Iris pigment epithelial cell (primary cell): ENCODE measurements at regions not wholly inside any gene's neighbourhood (a gene's known extent, or its start where the extent isn't known, plus 50 kb on each side); places are given as distances from the start of the nearest gene placed in this dataset.

Experiments
- DNase-seq: peaks from one replicate; pipeline ENCODE4 v3.0.0-alpha.2; 2011; ENCODE audit warnings: low read depth

DNA sequence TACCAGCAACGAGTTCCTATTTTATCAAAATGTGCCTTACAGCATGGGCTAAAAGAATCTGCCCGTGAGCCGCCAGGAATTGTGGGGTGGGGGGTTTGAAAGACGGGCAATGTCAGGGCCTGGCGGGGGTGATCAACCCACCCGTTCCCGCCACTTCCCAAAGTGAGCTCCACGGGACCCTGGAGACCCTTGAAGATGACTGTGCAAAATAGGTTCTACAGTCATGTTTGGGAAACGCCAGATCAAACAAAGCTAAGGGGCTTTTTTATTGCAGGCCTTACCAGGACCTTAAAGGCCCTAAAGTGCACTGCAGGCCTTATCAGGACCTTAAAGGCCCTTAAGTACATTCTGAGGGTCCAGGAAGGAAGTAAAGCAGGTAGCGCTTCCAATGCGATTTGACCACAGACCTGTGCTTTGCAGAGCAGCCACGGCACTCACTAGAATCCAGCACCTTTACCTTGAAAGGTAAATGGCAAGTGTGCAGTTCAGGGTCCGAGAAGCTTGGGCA lies 404.1 kb downstream of the SHANK2 start:
- no peak for DNase-seq

DNA sequence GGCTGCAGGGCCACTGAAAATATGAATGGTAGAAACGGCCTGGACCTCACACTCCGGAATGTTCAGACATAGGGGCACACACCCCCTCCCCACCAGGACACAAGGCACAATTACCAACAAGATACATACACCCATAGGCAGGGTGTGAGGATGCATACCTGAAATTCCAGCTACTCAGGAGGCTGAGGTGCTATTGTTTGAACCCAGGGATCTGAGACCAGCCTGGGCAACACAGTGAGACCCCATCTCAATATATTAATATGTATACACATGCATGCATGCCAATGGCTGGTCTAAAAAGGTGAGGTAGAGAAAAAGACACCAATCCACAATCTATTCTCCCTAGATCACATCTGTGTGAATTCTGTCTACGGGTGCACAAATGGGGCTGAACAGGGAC lies 403.3 kb downstream of the SHANK2 start:
- DNase-seq = no peak

DNA sequence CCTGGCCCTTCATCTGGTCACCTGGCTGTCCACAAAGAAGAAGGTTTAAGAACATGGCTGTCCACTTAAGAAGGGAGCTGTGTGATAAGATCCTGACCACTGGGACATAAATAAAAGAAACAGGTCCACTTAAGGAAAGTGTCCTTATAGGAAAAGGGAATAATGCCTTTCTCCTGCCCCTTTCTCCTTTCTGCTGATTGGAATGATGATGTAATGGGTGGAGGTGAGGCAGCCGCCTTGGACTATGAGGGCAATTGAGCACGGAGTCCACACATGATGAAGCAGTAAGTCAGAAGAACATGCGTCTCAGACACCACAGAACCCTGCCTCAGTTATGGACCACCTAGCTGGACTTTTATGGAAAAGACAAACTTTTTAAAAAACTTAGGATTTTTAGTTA lies 401.1 kb downstream of the SHANK2 start:
- no peak for DNase-seq

DNA sequence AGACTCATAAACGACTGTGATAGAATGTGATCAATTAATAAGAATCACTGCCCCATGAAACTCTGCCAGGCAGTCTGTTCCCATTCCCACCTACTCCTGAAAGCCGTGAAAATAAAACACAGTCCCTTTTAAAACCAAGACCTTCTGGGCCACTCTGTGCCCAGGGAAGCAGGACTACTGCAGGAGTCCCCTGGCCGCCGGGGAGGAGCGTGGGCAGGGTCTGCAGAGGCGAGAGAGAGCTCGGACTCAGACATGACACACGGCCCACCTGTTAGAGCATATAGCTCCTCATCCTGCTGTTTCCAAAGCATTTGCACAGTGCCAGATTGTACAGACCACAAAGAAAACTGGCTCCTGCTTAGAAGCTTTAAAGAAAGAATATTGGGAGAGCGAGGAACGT lies 400.5 kb downstream of the SHANK2 start:
- no peak for DNase-seq

GRCh38 chr11:70853068-70853769 lies 399.2 kb downstream of the SHANK2 start:
- no peak for DNase-seq

GRCh38 chr11:70853770-70854108 lies 398.6 kb downstream of the SHANK2 start:
- no peak for DNase-seq

GRCh38 chr11:70854201-70854600 lies 398.2 kb downstream of the SHANK2 start:
- DNase-seq = no peak

DNA sequence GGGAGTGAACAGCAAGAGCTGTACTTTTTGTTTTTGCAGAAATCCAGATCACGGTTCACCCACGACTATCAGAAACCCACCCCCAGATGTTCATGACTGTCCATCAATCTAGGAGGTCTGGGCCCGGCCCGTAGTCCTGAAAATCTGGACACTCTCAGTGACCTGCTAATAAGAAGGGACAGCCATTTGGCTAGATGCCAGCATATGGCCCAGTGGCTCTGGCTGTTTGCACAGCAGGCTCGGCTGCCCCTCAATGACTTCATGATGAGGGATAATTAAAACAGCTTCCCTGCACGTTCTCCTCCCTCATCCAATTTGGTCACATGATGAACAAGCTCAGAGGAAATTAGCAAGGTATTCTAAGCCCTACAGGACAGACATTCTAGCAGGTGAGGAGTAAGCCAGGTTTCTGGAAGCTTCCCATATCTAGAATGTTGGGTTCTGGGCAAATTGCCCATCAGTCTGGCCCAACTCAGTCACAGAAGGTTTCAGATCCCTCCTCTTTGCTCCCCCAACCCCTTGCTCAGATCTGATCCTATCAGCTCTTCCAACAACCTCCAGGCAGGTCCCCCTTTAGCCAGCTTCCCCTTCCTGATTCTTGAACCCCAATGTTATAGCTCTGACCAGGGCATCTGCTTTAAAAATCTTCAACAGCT lies 397.3 kb downstream of the SHANK2 start:
- DNase-seq = no peak

DNA sequence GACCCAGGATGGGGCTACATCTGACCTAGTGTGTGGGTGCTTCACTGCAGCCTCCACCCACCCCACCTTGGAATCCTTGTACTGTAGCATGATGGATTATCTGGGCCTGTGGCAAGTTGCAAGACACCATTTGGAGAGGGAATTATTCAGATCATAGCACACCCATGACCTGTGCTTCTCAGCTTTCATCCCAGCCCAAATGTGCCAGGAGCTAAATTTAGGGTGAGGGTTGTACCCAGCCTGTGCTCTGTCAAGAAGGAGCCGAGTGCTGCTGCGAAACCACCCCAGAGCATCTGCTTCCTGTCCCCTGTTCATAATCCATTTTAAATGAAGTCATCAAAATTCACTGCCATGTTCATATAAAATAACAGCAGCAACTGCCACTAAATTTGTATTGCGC lies 394.5 kb downstream of the SHANK2 start:
- DNase-seq = no peak

GRCh38 chr11:70859180-70859579 lies 393.2 kb downstream of the SHANK2 start:
- no peak for DNase-seq

- DNase-seq = no peak
Measured at GRCh38 chr11:70860888-70861287, 391.5 kb downstream of the SHANK2 start.

- DNase-seq = no peak
Measured at GRCh38 chr11:70861559-70861958, 390.8 kb downstream of the SHANK2 start.

GRCh38 chr11:70862093-70862492 lies 390.3 kb downstream of the SHANK2 start:
- DNase-seq = no peak

DNA sequence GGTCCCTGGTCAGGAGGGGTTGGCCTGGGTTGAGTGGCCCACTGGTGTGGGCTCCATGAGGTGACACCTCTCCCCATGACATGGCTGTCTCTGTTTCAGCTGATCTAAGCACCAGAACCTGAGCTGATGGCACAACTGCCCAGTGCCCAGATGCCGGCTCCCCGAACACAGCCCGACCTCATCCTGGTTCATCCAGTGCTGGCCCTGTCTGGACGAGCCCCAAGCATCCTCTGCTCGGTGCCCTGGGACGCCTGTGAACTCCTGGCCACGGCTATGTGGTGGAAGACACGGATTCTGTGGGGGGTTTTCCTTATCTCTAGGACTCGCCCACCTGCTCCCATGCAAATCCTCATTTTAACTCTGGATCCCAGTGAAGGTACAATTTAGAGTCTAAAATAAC lies 389.2 kb downstream of the SHANK2 start:
- no peak for DNase-seq

- no peak for DNase-seq
Measured at GRCh38 chr11:70863993-70864392, 388.4 kb downstream of the SHANK2 start.

- no peak for DNase-seq
Measured at GRCh38 chr11:70865356-70865755, 387.0 kb downstream of the SHANK2 start.

- DNase-seq = no peak
Measured at GRCh38 chr11:70866834-70867233, 385.5 kb downstream of the SHANK2 start.

DNA sequence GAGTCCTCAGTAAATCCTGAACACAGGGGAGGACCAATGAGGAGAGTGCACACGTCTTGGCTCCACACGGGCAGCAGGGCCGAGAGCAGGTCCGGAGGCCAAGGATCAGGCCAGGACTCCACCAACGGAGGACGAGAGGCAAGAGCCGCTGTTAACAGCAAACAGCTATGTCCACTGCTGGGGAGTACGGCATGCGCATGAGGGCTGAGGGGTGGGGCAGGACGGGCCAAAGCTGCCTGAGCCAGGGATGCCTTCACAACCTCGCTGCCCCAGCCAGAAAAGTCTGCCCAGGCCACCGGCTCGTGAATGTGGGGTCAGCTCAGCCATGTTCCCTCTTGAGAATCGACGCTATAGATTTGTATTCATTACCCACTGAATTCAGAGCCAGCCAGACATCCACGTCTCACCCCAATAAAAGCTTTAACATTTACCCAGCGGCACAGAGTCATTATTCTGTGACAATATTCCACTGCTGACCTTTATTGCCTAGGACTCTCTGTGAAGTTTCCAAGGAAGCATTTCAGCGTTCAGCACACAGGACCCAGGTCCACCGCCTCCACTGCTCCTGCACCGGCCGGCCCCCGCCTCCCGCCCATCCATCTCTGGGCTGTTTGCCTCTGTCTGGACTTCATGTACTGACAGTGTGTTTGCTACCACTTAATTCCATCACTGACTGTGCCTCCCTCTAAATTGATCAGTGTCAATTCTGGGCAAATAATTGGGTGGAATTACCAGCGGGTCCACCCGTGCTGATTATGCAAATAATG lies 384.9 kb downstream of the SHANK2 start:
- DNase-seq = no peak

DNA sequence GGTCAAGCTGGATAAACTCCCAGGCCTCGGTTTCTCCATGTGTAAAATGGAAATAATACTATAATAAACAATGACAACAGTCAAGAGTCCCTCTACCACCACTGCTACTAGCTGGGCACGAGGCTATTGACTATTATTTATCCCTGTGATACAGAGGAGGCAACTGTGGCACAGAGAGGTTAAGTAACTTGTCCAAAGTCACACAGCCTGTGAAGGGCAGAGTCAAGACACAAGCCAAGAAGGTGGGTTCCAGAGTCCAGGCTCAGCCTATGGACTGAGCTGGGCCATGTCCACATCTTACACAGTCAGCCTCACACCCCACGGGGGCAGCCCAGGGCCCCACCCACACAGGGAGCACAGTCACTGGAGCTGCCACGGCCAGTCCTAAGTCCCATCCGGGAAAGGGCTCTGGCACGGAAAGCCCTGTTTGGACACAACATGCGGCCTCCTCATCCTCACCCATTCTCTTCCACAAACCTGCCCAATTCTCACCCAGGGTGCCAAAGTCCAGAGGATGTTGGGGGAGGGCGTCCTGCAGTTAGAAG lies 384.0 kb downstream of the SHANK2 start:
- DNase-seq = no peak

- no peak for DNase-seq
Measured at GRCh38 chr11:70869054-70869453, 383.3 kb downstream of the SHANK2 start.

DNA sequence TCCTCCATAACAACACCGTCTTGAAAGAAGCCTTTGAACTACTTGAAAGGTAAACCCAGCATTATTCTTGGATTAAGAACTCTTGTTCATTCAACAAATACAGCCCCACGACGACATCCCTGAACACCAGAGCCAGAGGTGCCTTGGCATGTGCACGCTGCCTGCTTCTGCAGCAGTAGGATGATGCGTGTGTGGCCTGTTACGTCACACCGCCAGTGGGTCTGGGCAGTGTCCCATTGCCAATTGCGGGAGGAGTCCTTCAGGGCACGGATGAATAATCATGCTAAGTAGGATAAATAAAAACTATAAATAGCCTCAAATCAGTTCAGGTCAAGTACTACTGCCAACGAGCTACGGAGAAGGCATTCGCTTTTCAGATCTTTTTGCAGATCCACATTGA lies 380.5 kb downstream of the SHANK2 start:
- no peak for DNase-seq

DNA sequence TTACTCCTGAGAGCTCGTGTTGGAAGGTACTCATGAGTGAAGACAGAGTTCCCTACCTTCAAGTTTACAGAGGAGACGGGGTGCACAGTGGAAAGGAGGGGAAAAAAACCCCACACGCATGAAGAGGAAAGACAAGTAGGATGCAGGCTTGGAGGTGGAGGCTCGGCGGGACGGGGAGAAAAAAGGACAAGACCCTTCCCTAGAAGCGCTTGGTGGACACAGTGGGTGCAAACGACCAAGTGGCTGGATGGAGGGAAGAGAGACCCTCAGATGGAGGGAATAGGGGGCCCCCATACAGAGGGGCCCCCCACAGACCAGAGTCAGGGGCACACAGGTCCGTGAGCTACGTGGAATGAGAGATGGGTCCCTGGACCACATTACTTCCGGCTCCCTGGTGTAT lies 380.1 kb downstream of the SHANK2 start:
- DNase-seq = no peak
